C1 segment of cervical spinal cord (tissue), 14 donors: ENCODE measurements at regions not wholly inside any gene's neighbourhood (a gene's known extent, or its start where the extent isn't known, plus 50 kb on each side); places are given as distances from the start of the nearest gene placed in this dataset.

Source experiments
- DNase-seq, 14 donors: peaks; one replicate each; lab custom pipeline; 2025; lab: John Stamatoyannopoulos, UW

DNA sequence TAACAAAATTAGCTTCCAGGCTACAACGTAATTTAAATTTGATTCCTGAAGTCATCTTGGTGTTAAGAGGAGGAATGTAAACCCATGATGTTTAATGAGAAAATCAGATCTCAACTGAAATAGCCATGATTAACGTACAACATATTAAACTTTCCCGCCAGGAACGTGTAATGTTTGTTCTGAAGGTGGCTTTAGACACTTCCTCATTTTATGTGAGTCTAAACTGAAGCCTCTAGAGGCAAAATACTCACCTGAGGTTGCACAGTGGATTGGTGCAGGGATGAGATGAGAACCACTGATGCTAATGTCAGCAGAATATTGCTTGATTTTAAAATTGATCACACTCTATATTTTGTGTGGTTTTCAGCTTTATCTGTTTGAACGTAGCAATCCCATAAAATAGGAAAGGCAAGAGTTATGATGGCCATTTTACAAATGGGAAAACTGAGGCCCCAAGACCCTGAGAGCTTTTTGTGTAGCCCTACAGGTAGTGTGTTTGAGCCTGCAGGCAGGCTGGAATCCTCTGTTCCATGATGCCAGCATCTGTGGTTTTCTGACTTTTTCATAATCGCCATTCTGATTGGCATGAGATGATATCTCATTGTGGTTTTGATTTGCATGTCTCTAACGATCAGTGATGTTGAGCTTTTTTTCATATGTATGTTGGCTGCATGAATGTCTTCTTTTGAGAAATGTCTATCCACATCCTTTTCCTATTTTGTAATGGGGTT lies 243.7 kb upstream of the BMPER start:
- no peak for DNase-seq

DNA sequence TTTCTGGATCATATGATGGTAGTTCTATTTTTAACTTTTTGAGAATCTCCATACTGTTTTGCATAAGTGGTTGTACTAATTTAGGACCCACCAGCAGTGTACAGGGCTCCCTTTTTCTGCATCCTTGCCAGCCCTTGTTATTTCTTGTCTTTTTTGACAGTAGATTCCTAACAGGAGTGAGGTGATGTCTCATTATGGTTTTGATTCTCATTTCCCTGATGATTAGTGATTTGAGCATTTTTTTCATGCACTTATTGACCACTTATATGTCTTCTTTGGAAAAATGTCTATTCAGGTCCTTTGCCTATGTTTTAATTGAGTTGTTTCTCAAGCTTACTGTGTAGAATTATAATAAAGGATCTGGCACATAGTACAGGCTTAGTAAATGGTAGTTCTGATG lies 238.8 kb upstream of the BMPER start:
- DNase-seq = no peak

DNA sequence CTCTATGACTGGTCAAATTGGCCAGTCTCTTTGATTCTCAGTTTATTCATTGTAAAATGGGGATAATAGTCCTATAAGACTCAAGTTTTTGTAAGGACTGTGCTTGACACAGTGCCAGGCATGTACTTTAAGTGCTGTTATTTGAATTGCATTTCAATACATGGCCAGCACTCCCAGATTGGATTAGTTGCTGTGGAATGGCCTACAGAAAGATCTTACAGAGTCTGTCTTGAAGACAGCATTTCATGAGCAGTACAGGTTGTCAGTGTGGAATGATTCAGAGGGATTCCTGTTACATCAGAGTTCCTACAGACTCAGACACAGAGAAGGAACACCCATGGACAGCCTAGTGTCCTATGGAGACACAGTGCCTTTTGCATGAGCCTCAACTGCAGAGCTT lies 238.1 kb upstream of the BMPER start:
- no peak for DNase-seq

DNA sequence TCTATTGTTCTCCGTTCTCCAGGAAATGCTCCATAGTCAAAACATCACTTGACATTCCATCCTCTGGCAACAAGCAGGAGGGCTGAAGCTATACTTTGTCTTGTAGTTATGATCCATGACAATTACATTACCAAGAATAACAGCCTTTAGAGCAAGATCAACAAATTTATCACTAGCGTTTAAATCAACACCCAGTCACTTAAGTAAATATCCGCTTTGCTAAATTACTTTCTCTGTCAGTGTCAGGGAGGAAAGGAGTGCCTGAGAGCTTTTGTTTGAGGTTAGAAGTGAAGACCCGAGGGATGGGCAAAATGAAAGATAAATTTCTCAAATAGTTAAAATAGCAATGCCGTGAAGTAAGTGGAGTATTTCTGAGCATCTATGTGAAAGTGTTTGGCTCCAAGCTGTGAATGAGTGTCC lies 236.1 kb upstream of the BMPER start:
- DNase-seq = no peak

DNA sequence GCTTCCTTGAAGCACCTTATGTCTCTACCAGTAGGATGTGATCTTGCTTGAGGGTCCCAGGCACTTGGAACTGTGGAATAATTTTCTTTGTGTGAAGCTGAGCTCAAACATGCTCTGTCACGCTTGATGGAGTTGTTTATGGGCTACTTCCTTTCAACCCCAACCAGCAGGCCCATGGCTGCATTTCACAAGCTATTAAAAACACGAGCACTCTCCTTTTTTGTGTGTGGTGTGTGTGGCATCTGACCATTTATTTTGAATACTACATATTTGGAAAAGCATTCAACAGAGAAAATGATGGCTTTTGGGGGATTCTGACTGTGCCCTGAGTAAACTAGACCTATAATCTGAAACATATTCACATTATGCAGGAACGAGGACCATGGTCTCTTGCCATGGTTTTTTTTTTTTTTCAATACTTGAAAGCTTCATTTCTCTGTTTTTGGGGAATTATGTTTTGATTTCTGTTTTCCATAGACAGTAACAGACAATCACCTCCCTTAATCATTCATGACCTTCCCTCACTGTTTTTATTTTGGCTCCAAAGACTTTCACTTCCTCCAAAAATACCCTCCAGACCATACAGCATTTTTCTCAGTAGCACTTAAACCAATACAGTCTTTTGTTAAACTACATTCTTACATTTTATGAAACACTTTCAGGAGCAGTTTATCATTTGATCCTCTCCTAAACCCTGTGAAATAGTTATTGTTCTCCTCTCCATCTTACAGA lies 233.6 kb upstream of the BMPER start:
- DNase-seq = no peak

DNA sequence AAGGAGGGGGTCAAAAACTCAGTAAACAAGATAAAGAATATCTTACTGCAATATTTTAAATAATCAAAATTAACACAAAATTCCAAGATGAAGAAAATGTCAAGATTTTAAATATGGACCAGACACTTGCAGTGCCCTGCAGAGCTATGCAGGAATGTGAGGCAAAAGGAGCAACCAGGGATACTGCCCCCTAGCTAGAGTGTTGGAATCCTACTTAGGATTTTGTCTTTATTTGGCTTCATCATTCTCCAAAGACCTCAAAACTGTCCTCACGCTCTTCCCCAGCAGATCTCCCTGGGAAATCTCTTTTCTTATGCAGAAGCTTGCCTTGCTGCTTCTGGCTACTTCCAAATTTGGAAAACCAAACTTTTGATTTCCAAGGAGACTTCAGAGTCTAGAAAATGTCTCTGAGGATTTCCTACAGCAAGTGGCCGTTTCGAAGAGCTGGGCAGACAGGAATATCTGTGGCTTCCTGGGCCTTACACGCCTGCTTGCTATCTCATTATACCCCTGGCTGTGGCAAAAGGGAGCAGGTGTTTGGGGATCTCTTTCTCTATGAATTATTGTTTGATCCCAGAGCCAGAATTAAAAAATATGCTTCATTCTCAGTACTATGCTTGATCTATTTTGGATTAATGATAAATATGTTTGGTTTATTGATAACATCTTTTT lies 232.2 kb upstream of the BMPER start:
- no peak for DNase-seq

DNA sequence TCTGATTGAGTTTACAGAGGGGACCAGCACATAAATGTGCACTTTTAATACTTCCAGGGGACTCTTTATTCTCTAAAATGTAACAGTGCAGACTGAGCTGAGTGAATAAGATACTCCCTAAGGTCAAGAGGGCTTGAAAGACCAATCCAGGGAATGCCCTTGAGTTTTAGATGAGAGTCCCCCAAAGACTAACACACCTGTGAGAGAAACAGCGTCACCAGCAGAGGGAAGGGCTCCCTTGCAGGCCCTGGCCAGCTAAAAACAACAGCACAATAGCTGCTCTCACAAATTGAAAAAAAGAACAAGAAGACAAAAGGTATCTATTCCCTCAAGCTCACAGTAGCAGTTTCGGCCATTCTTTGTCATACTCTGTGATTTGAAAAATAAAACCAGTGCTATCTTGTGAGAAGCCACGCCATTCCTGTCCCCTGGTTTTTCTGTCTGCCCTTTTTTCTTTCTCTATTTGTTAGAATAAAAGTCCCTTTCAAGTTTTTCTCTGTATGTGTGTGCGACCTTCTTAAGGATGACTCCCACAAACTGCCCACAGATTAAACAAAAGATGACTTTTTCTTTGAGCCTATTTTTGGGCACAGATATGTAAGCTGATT lies 230.4 kb upstream of the BMPER start:
- no peak for DNase-seq

DNA sequence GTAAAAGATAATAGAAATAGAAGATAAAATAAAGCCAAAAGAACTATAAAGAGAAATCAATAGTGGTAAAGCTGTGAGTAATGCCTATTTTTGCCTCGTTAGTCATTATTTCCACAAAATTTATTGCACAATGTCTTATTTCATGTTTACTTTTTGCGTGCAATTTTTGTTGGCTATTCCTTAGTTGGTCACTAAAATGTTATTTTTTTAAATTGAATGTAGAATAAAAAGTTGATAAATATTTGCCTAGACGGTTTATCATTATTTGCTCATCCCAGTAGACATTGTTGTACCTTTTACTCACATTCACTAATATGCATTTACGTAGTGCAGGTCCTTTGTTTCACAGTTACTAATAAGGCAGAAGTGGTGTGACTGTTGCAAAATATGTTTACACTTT lies 227.8 kb upstream of the BMPER start:
- DNase-seq = no peak

DNA sequence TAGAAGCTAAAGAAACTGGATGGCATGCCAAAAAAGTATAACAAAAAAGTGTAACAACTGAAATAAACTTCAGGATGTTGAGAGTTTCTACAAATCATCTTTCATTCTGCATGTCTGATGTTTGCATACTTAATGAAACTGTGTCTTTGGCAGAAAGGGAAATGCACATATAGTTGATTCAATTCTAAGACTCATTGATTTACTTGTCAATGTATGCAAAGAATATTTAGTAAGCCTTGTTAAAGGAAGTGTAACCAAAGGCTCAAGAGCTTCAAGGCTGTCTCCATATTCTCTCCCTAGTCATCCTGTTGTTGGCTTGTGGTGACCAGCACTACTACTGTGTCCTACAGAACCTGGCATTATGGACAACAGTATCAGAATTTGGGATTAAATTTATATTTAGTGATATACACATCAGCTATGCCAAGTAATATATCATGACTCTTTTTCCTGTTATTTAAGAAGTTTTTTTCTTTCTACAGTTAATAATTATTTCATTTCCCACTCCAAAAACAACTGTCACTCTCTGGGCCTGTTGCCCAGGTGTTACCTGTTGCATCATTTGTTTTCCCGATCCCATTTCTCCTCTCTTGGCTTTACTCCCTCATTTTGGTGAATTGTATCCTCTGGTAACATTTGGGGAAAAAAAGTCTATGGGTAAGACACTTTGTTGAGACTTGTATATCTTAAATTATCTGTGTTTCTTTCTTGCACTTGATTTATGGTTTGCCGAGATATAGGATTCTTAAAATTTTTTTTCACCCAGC lies 226.6 kb upstream of the BMPER start:
- no peak for DNase-seq

DNA sequence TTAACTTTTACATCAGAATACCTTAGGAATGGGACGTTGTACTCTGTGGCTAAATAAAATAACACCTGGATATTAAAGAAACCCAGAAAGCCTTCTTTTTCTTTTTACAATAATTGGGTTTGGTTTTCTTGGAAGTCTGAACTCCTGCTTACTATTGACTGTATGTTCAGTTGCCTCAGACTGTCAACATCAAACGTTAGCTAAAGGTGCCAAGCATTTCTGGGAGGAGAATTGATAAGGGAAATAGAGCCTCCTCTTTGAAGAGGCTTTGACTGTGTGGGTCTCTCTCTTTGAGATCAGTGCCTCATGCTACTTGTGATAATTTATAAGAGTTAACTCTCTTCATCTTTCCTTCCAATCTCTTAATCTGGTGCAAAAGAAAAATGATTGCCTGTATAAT lies 224.7 kb upstream of the BMPER start:
- no peak for DNase-seq

DNA sequence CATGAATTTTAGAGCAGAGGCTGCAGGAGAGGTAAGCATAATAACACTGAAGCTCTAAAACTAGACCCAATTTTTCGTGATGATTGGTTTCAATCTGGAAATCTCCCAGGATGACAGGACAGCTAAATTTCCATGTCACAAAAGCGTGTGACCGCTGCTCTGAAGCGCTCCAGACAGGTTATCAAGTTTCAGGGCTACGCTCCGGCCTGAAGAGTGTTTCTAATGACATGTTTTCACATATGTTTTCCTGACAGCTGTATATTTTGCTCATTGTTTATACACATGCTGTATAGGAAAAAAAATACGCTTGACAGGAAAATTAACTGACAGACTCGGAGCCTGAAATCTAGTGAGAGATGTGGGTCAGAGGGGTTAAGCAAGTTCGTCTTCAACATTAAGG lies 219.8 kb upstream of the BMPER start:
- DNase-seq = no peak

DNA sequence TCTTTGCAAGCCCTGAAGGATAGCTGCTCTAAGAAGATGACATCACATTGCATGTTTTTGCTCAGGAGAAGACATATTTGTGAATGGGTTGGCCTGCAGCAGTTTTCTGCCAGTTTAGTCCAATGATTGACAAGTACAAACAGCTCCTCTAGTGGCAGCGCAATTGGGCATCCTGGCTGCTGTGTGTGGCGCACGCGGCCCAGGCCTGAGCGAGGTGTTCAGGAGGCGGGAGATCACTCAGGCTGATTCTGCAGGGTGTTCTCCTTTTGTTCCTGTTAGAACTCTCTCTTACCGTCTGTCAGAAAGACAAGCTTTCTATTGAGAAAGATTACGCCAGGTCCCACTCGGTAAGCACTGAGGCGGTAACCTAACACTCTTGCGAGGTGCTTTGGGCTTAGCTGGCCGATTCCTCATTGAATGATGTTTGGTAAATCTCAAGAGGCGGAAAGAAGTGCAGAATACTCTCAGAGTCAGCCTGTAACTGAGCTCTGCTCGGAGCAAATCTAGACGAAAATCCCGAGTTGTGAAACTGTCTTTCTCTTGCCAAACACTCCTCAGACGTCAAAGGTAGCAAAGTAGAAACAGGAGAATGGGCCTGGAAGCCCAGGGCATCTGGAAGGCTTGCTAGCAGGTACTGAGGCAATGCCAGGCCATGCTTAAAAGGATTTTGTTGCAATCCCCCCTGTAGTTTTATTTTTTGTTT lies 219.2 kb upstream of the BMPER start:
- no peak for DNase-seq

DNA sequence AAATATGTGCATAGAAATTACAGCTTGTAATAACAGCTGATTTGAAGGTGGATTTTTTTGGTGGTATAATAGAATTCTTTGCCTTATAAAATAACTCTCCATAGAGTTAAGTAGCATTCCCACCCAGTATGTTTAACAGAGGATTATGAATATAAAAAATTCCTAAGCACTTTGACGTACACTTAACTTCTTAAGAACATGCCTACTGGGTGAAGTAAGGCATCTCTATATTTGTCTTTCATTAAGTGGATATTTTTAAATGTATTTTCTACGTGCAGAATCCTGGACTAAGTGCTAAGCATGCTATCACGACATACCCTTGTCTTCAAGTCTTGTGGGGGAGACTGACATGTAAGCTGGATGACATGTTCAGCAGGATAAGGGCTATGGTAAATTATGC lies 217.7 kb upstream of the BMPER start:
- DNase-seq = no peak

DNA sequence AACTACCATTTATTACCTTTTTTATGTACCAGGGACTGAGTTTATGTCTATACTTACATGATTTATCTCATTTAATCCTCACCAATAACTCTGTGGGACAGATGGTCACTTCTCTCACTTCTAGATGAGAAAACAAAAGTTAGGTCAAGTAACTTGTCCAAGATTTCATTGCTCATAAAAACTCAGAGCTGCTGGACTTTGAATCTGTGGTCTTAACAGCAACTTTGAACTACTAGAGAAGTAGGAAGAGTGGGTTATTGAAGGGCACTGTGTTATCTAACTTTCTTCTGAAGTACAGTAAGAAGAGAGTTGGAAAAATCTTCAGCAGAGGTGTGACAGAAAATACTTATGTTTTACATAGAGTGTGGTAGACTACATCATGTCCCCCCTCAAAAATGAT lies 214.2 kb upstream of the BMPER start:
- no peak for DNase-seq

DNA sequence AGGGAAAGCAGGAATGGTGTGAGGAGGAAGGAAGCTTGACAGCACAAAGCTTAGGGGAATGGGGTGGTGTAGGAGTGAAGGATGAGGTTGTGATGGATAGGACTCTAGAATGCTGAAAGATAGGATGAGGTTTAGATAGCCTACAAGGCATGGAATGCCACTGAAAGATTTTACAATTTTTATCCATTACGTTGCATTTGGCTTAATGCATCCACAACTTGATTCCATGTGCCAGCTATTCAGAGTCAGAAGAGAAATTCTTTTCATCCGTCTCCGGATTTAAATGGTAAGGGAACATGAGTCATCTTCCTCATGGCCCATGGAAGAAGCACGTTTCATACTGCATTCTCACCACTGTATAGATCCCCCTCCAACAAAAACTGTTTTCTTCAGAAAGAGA lies 212.4 kb upstream of the BMPER start:
- DNase-seq = no peak

DNA sequence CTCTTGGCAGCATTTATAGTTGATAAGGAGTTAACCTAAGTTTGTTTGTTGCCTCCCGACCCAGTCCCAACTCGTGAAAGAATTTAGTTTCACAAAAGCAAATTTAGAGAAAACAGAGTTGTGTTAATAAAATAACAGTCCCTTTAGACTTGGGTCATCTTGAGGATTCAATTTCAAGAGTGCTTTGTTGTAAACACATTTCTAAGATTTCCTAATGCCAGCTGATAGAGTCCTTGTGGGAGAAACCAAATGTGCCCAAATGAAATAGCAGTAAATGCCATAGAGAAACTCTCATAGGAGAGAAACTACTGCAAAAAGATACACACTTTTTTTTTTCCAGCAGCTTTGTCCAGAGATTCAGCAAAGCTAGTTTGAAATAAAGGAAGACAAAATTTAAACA lies 211.3 kb upstream of the BMPER start:
- DNase-seq = no peak

DNA sequence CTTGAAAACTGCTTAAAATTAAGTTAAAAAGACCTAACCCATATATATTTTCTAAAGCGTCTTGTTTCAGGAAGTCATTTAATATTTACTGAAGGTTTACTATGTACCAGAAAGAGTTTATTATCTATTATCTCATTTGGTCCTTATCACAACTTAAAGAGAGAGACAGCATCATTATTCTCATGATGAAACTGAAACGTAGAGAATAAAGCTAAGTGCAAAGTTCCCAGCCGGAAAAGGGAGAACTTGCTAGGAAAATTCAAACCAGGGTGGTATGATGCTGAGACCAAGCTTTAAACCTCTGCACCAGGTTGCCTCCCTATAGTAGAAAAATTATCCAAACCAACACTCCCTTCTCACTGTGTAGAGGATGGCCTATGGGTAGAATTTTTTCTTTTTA lies 207.7 kb upstream of the BMPER start:
- DNase-seq = no peak

DNA sequence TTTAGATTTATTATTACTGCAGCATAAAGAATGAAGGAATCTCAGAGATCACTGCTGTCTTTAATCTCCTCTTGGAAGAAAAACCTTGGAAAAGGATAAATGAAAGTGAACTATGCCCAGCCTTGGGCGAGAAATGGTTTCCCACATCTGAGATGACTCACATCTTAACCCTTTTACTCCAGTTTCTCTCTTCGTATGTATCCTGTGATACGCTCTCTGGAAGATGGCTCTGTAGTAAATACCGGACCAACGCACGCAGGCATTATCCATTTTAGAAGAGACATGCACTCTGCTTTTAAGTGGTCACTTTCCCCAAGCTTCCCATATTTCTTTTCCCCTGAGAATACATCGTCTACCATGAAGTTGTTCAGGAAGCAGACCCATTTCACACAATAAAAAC lies 207.3 kb upstream of the BMPER start:
- DNase-seq = no peak

DNA sequence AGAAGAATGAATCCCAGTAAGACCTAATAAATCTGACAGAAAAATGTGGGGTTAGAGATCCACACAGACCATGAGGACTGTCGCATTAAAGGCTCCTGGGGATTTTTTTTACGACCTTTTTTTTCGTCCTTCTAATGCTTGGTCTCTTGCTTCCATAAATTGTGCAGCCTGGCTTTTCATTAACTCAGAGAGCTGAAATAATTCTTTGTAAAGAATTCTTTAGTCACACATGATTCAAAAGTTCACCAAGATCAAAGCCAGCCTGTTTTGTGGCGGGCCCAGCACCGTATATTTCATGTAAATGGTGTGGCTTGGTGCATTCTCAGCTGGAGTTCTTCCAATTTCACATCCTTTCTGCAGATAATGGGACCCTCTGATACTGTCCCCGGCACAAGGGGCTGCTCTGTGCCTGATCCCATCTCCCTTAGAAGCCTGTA lies 206.6 kb upstream of the BMPER start:
- no peak for DNase-seq

DNA sequence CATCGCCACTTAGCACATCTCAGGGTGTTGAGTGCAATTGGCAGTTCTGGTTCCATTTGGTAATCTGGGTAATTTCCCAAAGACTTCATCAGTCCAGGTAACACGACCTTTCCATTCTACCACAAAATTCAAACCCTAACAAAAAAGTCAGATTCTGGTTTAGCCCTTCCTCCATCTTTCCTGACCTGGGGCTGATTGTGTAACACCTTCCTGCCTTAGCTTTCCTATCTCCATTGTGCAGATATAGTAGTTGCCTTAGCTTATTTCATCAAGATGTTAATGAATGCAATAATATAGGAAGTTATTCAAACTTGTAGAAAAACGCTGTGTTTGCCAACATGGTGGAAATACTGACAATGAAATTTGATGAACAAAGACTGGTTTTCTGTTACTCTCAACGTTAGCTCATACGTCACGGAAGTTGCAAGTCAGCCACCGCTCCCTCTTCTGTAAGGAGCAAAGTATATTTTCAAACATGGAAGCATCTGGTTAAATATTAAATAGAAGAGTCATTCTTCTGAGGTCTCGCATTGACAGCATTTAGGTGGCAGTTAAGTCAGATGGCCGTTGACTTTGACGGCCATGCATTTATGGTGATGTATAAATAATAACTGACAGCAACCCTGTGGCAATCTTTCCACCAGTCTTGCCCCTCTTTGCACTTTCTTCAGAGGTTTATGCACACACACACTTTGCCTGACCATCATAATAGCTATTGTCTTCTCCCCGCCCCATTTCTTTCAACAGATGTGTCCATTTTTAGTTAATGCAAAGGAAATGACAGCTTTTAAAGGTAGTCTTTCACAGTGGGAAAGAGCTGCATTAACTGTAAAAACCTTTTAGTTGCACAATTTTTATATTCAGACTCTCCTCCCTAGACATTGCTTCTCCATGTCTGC lies 205.1 kb upstream of the BMPER start:
- DNase-seq = no peak
